CD4-positive, alpha-beta T cell treated with Interferon alpha-2 for 1 hour (primary cell): ENCODE measurements at regions not wholly inside any gene's neighbourhood (a gene's known extent, or its start where the extent isn't known, plus 50 kb on each side); places are given as distances from the start of the nearest gene placed in this dataset.
"Not testable (repeated sequence)": the region's sequence is repeated elsewhere in the genome, so short reads cannot be mapped to it uniquely, and the experiment has no call there.

ENCODE experiments used
- DNase-seq, 2 donors: peaks; one replicate each; pipeline ENCODE4 v3.0.0-alpha.2; 2020 to 2022

DNA sequence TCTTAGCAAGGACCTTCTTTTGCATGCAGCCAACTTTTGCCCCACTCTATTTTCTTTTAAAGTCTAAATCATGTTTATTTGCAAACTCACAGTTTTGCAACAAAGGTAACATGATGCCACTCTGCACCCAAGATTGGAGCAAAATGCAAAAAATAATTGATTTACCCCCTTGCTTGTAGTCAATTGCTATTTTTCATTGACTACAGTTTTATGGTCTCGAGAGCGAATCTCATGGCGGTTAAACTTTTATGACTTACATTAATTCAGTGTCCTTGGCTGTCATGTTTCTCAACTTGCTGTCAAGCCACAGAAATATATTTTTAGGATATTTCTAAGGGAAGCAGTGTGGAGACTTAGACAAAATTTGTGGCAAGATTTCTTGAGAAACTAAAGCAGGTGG is 110.0 kb upstream of the JCAD start:
- DNase-seq: no peak

DNA sequence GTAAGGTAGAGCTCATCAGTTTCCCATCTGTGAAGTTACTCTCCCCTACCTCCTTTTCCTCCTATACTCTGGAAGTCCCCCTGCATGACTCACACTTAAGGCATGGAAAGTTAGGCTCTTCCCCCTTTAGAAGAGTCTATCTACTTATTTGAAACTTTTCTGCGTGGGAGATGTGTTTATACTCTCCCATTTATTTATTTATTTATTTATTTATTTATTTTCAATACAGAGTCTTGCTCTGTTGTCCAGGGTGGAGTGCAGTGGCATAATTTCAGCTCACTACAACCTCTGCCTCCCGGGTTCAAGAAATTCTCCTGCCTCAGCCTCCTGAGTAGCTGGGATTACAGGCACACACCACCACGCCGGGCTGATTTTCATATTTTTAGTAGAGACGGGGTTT is 107.5 kb upstream of the JCAD start:
- no peak for DNase-seq

DNA sequence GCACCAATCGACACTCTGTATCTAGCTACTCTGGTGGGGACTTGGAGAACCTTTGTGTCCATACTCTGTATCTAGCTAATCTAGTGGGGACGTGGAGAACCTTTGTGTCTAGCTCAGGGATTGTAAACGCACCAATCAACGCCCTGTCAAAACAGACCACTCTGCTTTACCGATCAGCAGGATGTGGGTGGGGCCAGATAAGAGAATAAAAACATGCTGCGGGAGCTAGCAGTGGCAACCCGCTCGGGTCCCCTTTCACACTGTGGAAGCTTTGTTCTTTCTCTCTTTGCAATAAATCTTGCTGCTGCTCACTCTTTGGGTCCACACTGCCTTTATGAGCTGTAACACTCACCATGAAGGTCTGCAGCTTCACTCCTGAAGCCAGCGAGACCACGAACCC is 104.0 kb upstream of the JCAD start:
- not testable (repeated sequence) for DNase-seq

DNA sequence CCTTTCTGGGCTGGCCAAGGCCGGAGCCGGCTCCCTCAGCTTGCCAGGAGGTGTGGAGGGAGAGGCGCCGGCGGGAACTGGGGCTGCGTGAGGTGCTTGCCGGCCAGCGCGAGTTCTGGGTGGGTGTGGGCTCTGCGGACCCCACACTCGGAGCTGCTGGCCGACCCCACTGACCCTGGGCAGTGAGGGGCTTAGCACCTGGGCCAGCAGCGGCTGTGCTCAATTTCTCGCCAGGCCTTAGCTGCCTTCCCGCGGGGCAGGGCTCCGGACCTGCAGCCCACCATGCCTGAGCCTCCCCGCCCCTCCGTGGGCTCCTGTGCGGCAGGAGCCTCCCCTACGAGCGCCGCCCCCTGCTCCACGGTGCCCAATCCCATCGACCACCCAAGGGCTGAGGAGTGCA is 103.4 kb upstream of the JCAD start:
- DNase-seq: not testable (repeated sequence)

DNA sequence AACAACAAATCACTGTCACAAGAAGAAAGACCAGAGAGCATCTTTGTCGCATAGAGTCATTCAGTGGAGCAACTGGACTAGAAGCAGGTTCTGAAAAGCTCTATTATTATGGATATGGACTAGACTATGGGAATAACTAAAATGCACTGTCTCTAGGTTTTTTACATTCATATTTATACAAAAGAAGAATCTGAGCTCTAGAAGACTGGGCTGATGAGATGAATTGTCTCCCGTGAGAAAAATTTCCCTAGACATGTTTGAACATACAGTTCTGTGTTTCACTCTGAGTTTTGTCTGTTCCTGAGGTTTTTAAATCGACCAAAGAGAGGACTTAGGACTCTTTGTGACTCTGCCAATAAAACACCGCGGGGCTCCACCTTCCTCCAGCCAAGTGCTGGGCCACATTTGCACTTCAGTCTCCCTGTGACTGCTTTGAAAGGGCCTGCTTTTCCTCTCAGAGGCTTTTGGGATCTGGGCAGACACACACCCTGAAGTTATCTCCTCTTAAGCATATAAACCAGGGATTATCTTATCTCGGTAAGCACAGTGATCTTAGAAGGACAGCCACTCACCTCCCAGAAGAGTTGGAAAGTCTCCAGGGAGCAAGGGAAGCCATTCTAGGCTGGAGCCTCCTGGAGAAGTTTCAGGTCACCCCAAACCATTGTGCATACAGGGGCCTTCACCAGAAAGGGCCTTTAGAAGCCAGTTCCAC is 101.0 kb upstream of the JCAD start:
- no peak for DNase-seq

DNA sequence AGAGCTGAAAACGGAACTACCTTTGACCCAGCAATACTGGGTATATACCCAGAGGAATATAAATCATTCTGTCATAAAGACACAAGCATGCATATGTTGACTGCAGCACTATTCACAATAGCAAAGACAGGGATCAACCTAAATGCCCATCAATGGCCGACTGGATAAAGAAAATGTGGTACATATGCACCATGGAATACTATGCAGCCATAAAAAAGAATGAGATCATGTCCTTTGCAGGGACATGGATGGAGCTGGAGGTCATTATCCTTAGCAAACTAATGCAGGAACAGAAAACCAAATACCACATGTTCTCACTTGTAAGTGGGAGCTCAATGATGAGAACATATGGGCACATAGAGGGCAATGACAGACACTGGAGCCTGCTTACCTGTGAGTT is 100.2 kb upstream of the JCAD start:
- not testable (repeated sequence) for DNase-seq

DNA sequence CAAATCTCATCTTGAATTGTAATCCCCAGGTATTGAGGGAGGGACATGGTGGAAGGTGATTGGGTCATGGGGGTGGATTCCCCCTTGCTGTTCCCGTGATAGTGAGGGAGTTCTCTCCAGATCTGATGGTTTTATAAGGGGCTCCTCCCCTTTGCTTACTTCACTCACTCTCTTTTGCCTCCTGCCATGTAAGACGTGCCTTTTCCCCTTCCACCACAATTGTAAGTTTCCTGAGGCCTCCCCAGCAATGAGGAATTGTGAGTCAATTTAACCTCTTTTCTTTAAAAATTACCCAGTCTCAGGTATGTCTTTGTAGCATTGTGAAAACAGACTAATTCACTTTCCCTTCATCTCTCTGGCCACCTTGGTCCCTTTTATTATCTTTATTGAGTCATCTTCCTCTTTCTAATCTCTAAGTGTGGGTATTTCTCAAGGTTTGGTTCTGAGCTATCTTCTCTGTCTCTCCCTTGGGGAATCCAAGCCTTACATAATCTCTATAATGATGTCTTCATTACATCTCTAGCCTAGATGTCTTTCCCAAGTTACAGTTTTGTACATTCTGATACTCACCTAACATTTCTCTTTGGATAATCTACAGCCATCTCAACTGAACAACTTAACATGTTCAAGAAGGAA is 99.1 kb upstream of the JCAD start:
- DNase-seq: no peak

DNA sequence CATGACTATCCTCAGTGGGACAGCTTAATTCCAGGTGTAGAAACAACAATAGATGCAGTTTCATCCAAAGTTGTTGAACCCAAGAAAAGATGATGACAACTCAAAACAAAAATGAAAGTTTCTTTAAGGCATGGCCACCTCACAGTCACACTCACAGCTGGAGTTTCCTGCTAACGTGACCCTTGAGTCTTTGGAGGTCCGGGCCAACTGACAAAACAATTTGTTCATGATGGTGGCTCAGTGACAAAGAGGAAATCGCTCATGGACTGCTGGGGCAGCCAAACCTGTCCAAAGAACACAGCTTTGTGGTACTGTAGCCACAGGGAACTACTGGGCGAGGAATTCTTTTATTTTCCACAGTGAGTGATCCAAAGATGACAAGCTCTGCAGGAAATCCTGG is 96.0 kb upstream of the JCAD start:
- no peak for DNase-seq

DNA sequence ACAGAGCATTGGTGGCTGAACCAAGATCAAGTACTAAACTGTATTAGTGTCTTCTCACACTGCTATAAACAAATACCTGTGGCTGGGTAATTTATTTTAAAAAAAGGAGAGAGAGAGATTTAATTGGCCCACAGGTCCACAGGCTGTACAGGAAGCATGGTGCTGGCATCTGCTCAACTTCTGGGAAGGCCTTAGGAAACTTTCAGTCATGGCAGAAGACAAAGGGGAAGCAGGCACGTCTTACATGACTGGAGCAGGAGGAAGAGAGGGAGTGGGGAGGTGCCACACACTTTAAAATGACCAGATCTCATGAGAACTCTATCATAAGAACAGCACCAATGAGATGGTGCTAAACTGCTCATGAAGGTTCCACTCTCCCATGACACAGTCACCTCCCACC is 95.2 kb upstream of the JCAD start:
- no peak for DNase-seq

DNA sequence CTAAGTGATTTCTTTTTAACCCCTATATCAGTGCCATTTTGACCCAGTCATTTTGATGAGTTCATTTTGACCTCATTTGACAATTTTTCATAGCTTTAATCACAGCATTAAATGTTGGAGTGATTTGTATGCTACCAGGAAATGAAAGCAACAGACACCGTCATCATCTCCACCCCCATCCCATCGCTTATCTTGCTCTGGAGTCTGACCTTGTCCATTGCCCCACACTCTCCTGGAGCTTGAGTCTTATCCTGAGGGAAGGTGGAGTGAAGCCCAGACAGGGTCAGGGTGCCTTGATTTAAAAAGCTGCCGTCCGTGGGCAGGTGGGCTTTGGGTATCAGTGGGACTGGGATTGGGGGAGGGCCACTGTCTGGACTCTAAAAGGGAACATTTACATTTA is 94.7 kb upstream of the JCAD start:
- DNase-seq: no peak

DNA sequence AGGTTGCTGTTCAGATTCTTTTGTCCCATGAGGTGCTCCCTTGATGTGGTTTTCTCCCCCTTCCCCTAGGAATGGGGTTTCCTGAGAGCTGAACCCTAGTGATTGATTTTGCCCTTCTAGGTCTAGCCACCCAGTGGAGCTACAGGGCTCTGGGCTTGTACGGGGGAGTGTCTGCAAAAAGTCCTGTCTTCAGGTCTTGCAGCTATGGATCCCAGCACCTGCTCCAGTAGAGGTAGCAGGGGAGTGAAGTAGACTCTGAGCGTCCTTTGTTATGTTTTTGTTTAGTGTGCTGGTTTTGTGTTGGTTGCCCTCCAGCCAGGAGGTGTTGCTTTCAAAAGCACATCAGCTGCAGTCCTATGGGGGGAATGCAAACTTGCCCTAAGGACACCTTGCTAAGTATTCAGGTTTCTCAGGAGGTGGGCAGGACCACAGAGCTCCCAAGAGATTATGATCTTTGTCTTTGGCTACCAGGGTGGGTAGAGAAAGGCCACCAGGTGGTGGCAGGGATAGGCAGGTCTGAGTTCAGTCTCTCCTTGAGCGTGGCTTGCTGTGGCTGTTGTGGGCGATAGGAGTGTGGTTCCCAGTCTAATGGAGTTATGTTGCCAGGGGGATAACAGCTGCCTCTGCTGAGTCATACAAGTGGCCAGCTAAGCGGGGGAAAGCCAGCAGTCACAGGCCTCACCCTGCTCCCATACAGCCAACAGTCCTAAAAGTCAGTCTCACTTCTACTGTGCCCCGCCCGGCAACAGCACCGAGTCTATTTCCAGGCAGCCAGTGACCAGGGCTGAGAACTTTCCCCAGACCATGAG is 92.4 kb upstream of the JCAD start:
- no peak for DNase-seq

DNA sequence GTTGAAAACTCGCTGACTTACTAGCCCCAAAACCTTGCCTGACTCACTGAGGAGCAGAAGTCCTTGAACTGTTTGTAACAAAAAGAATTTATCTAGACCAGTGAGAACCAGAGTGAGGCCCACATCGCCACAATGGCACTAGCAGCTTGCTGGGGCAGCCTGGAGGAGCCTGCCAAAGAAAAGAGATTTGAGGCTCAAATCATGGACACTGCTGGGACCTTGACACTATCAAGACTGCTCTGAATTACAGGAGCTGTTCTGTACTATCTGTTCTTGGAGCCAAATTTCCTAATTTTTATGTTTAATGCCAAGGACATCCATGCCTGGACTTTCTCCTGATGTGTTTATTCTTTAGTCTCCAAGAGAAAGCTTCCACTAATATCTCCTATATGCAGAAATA is 82.0 kb upstream of the JCAD start:
- DNase-seq: no peak

DNA sequence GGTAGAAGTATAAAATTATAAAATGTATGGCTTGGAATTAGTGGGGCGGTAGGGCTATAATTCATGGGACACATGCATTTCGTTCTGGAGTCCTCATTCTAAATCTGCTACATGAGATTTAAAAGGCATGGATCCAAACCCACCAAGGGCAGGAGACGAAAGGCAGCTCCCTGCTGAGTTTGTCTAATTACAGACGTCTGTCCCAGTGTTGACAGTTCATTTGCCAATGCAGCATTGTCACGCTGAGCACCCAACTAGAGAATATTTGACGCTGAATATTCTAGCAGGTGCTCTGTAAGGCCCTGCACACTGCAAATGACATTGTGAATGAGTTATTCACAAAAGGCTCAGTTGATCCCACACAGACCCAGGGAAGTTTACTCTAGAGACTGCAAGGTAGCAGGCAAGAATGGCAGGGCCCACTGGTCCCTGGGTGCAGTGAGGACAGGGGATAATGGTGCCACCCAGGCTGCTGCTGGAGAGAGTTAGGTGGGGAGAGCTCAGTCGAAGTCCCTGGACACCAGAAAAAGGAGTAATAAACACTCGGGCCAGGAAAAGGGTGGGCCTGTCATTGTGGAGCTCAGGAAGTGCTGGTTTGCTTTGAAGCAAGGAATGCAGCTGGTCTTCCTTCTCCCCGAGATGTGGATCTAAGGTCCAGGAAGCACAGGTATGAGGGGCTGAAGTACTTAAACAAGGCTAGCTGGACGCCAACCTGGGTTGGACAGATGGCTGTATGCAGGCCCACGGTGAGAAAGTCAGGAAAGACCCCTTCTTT is 75.0 kb upstream of the JCAD start:
- no peak for DNase-seq

DNA sequence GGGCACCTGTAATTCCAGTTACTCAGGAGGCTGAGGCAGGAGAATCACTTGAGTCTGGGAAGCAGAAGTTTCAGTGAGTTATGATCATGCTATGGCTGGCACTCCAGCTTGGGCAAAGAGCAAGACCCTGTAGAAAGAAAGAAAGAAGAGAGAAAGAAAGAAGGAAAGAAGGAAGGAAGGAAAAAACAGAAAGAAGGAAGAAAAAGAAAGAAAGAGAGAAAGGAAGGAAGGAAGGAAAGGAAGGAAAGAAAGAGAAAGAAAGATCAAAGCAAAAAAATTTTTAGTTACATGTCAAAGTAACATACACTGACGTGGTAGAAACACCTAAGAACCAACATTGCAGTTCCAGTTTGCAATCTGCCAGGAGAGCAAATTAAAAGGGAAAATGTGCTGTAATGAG is 73.8 kb upstream of the JCAD start:
- no peak for DNase-seq

DNA sequence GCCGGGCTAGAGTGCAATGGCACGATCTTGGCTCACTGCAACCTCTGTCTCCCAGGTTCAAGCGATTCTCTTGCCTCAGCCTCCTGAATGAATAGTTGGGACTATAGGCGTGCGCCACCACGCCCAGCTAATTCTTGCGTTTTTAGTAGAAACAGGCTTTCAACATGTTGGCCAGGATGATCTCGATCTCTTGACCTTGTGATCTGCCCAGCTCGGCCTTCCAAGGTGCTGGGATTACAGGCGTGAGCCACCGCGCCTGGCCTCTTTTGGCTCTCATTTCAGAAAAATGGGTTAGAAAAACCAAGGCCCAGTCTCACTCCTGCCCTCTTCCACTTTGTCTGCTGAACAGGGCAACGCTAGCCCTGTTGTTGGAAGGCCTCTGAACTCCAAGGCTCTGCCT is 72.0 kb upstream of the JCAD start:
- not testable (repeated sequence) for DNase-seq

DNA sequence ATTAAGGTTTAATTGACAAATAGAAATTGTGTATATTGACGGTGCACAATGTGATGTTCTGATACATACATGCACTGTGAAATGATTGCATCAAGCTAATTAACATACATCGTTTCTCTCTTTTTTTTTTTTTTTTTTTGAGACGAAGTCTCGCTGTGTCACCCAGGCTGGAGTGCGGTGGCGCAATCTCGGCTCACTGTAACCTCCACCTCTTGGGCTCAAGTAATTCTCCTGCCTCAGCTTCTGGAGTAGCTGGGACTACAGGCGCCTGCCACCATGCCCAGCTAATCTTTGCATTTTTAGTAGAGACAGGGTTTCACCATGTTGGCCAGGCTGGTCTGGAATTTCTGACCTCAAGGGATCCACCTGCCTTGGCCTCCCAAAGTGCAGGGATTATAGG is 69.9 kb upstream of the JCAD start:
- not testable (repeated sequence) for DNase-seq

DNA sequence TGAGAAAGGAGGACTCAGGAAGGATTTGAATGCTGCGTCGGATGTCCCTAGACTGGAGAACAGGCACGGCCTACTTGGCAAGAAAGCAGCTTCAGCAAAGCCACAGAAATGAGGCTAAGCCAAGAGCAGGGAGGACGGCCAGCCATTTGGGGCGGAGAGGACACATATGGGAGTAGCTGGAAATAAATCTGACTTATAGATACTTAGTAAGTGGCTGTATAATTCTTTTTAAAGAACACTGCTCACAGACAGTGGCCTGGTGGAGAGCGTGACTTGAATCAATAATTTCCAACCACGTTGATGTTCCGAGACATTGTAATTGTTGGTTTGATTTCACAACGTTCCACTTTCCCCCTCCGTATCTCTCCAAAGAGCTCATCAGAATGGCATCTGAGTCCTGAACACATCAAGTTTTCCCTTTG is 67.7 kb upstream of the JCAD start:
- no peak for DNase-seq

DNA sequence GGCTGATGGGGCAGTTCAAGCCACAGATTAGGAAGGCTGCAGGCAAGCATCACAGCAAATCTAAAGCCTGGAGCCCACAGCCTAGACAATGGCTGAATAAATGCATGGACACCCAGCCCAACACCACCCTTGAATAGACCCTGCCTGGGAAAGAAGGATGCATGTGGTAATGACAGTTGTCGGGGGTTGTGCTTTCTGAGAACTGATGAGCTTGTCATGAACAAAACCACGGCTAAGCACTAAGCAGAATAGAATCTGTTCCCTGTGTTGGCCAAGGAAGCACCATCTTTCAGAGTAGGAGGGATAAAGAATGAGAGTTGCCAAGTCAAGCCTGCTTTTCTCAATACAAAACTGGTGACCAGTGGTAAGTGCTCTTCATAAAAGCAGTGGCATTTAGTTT is 66.1 kb upstream of the JCAD start:
- DNase-seq: no peak

DNA sequence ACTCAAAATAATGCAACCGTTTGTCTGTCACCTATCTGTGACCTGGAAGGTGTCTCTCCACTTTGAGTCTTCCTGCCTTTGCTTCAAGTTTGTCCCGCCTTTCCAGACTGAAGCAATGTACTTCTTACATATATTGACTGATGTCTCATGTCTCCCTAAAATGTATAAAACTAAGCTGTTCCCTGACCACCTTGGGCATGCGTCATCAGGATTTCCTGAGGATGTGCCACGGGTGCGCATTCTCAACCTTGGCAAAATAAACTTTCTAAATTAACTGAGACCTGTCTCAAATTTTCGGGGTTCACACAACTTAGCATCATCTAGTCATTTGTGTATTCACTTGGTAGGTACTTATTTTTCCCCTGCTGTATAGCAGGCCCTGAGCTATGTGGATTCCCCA is 65.3 kb upstream of the JCAD start:
- DNase-seq: no peak

DNA sequence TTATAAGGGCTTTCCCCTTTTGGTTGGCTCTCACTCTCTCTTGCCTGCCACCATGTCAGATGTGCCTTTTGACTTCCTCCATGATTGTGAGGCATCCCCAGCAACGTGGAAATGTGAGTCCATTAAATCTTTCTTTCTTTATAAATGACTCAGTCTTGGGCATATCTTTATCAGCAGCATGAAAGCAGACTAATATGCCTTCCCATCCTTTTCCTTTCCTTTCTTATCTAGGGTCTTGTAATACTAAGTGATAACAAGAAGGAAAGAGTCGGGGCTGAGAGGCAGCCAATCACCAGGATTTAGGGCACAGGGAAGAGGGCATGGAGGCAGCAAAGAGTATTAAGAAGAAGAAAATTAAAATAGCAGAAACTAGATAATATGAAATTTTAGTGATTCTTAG is 62.0 kb upstream of the JCAD start:
- no peak for DNase-seq

DNA sequence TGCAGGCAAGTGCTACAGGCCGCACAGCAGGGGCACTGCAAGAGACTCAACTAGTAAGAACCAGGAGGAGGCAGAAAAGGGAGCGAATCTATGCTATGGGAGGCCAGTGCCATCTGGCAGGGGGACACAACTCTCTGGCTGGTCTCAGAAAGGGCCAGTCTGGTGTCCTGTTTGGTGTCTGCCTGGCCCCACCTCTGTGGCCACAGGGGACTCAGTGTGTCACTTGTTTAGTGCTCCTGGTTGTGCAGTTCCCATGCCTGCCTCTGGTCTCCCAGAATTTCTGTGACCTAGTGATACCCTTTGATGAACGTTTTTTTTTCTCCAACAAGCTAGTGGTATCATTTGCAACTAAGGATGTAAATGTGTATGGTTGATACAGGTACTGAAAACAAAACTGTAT is 59.2 kb upstream of the JCAD start:
- no peak for DNase-seq

DNA sequence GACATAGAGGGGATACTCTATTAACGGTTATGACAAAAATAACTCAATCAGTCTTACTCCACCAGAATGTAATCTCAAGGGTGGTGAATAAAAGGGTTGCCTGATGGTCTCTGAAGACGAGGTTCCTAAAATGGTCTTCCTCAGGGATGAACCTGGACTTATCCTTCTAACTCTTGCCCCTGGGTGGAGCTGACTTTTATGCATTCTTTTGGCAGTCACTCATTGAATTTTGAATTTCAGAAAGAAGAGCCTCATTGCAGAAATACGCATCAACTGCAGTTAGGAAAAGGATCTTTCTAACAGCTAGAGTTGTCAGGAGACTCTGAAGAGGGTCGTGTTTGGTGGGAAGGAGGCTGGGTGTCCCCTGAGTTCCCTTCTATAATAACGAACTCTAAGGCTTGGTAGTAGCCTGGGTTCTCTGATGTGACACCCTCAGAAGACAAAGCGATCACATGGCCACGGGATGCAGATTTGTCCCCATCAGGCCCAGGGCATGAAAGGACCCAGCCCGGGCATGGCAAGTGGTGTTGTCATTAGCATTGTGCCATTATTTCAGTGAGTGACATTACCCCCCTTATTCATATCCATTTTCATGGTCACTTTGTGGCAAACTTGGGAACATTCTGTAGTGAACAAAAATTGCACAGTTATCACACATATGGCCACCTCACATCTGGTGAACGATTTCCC is 58.6 kb upstream of the JCAD start:
- no peak for DNase-seq

DNA sequence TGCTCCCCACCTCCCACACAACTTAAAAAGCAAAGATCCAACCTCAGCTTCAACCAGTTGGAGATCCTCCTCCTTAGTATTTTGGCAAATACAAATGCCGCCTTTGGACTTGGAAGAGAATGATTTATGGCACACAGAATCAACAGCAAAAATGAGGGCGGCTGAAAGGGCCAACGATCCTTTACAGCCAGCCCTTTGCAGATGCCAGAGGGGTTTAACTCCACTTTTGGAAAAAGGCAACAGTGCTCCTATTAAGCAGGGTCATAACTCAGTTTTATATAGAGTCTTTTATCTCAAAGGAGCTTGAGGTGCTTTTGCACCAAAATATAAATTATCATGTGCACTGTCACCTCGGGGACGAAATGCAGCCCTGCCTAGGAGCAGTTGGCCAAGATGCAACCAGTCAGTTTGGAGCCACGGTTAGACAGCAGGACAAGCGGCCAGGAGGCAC is 56.7 kb upstream of the JCAD start:
- DNase-seq: no peak
